ENCODE measurements at regions not wholly inside any gene's neighbourhood (a gene's known extent, or its start where the extent isn't known, plus 50 kb on each side); places are given as distances from the start of the nearest gene placed in this dataset.

GRCh38 chrX:155679715-155680114 is 67.0 kb upstream of the TMLHE start:
- no peak for DNase-seq

- DNase-seq = no peak
Observed at GRCh38 chrX:155673338-155673737, 60.6 kb upstream of the TMLHE start.

GRCh38 chrX:155666741-155667140 is 54.0 kb upstream of the TMLHE start:
- DNase-seq = no peak
